ENCODE measurements at regions not wholly inside any gene's neighbourhood (a gene's known extent, or its start where the extent isn't known, plus 50 kb on each side); places are given as distances from the start of the nearest gene placed in this dataset.

GRCh38 chr9:135216791-135217441, 129.4 kb downstream of the OLFM1 start:
- Mint-ChIP-seq H3K27me3 (peaks cover 46% of the 10 kb centered on the region), H3K27ac (no peak overlapping the region), H3K36me3 (no peaks in the 10 kb centered on the region), H3K4me3 (no peak overlapping the region), H3K4me1 (ENCODE audit: unreplicated experiment) (peaks cover 16% of the 10 kb centered on the region), H3K9me3 (no peaks in the 10 kb centered on the region)
- DNase-seq (ENCODE audit: extremely low spot score, unreplicated experiment) = no peak
- no peak for TF ChIP-seq CTCF (conservative IDR thresholded peaks at IDR 0.05)

GRCh38 chr9:135217836-135218235, 130.4 kb downstream of the OLFM1 start:
- Mint-ChIP-seq H3K9me3 (no peaks in the 10 kb centered on the region), H3K27me3 (peaks cover 40% of the 10 kb centered on the region), H3K4me1 (ENCODE audit: unreplicated experiment) (peaks cover 22% of the 10 kb centered on the region), H3K27ac (no peak overlapping the region), H3K36me3 (no peaks in the 10 kb centered on the region), H3K4me3 (no peak overlapping the region)
- no peak for TF ChIP-seq CTCF (conservative IDR thresholded peaks at IDR 0.05)
- no peak for DNase-seq (ENCODE audit: extremely low spot score, unreplicated experiment)

GRCh38 chr9:135218331-135219225, 131.1 kb downstream of the OLFM1 start:
- TF ChIP-seq CTCF (conservative IDR thresholded peaks at IDR 0.05) = no peak
- Mint-ChIP-seq H3K36me3 (no peaks in the 10 kb centered on the region), H3K9me3 (no peaks in the 10 kb centered on the region), H3K4me3 (no peak overlapping the region), H3K27ac (no peak overlapping the region), H3K4me1 (ENCODE audit: unreplicated experiment) (peaks cover 24% of the 10 kb centered on the region), H3K27me3 (peaks cover 36% of the 10 kb centered on the region)
- no peak for DNase-seq (ENCODE audit: extremely low spot score, unreplicated experiment)

- no peak for TF ChIP-seq CTCF (conservative IDR thresholded peaks at IDR 0.05)
- peaks cover 33% of the 10 kb centered on the region for H3K27me3 Mint-ChIP-seq
- no peak for DNase-seq (ENCODE audit: extremely low spot score, unreplicated experiment)
- peaks cover 23% of the 10 kb centered on the region for H3K4me1 Mint-ChIP-seq (ENCODE audit: unreplicated experiment)
- H3K27ac Mint-ChIP-seq = no peak overlapping the region
- no peak overlapping the region for H3K4me3 Mint-ChIP-seq
- no peaks in the 10 kb centered on the region for H3K9me3 Mint-ChIP-seq
- no peaks in the 10 kb centered on the region for H3K36me3 Mint-ChIP-seq
Measured at GRCh38 chr9:135219676-135220600, 132.5 kb downstream of the OLFM1 start.

Data from type B pancreatic cell (in vitro differentiated cells).